Tibial nerve (tissue), 4 donors: ENCODE measurements at regions not wholly inside any gene's neighbourhood (a gene's known extent, or its start where the extent isn't known, plus 50 kb on each side); places are given as distances from the start of the nearest gene placed in this dataset.

ENCODE experiments used
- CTCF ChIP-seq, 5 experiments: fragments of 200-600 bp in 3 of 5; fragments of 450-650 bp in 2 of 5; sonication (generic) in 3 of 5; IDR thresholded peaks; one replicate each; pipeline ENCODE4 v1.5.1; 2016 to 2019; ENCODE audit warnings: antibody characterized with exemption in 5 of 5, mild to moderate bottlenecking in 3 of 5, moderate library complexity in 2 of 5
- EP300 ChIP-seq, 2 donors: sonication (generic); formaldehyde crosslinking; IDR thresholded peaks; one replicate each; pipeline ENCODE4 v1.6.1; 2017; ENCODE audit warnings: antibody characterized with exemption in 2 of 2, mild to moderate bottlenecking in 1 of 2
- POLR2A ChIP-seq, 2 donors: fragments of 450-650 bp; IDR thresholded peaks; one replicate each; pipeline ENCODE4 v1.6.1; 2017; ENCODE audit warnings: antibody characterized with exemption in 2 of 2, mild to moderate bottlenecking in 2 of 2, moderate library complexity in 2 of 2

GRCh38 chr5:74336297-74336696 lies 304.2 kb downstream of the ENC1 start:
- TF ChIP-seq CTCF (IDR thresholded peaks at IDR 0.05) (no peak), POLR2A (IDR thresholded peaks at IDR 0.05) (no peak), EP300 (IDR thresholded peaks at IDR 0.05) (no peak)
